Fibroblast of skin of left biceps (primary cell): ENCODE measurements at regions not wholly inside any gene's neighbourhood (a gene's known extent, or its start where the extent isn't known, plus 50 kb on each side); places are given as distances from the start of the nearest gene placed in this dataset.

Source experiments
- DNase-seq, 2 experiments: peaks; one replicate each; pipeline ENCODE4 v3.0.0-alpha.2; 2013; ENCODE audit warnings: low read depth in 2 of 2

GRCh38 chr10:128373071-128373749, 247.0 kb upstream of the MKI67 start:
- DNase-seq: no peak

GRCh38 chr10:128373831-128374230, 247.6 kb upstream of the MKI67 start:
- DNase-seq: no peak

- no peak for DNase-seq
These were observed 248.9 kb upstream of the MKI67 start for GRCh38 chr10:128375171-128375570.

GRCh38 chr10:128377364-128377987, 251.3 kb upstream of the MKI67 start:
- no peak for DNase-seq

GRCh38 chr10:128377988-128378387, 251.8 kb upstream of the MKI67 start:
- DNase-seq: no peak

- no peak for DNase-seq
These were observed 254.7 kb upstream of the MKI67 start for GRCh38 chr10:128380946-128381345.

- no peak for DNase-seq
These were observed 256.0 kb upstream of the MKI67 start for GRCh38 chr10:128382225-128382624.

GRCh38 chr10:128384831-128385230, 258.6 kb upstream of the MKI67 start:
- no peak for DNase-seq

GRCh38 chr10:128386231-128386630, 260.0 kb upstream of the MKI67 start:
- no peak for DNase-seq

GRCh38 chr10:128386816-128387604, 260.8 kb upstream of the MKI67 start:
- no peak for DNase-seq

GRCh38 chr10:128390596-128390995, 264.4 kb upstream of the MKI67 start:
- DNase-seq: no peak

GRCh38 chr10:128393546-128393945, 267.3 kb upstream of the MKI67 start:
- no peak for DNase-seq

GRCh38 chr10:128398118-128398517, 271.9 kb upstream of the MKI67 start:
- no peak for DNase-seq

GRCh38 chr10:128398999-128399398, 272.8 kb upstream of the MKI67 start:
- DNase-seq: no peak

GRCh38 chr10:128400564-128400963, 274.3 kb upstream of the MKI67 start:
- no peak for DNase-seq

GRCh38 chr10:128405450-128405849, 279.2 kb upstream of the MKI67 start:
- no peak for DNase-seq

GRCh38 chr10:128411643-128412042, 285.4 kb upstream of the MKI67 start:
- DNase-seq: no peak

- no peak for DNase-seq
These were observed 288.3 kb upstream of the MKI67 start for GRCh38 chr10:128414568-128414967.

- no peak for DNase-seq
These were observed 290.0 kb upstream of the MKI67 start for GRCh38 chr10:128416231-128416630.

- no peak for DNase-seq
These were observed 291.6 kb upstream of the MKI67 start for GRCh38 chr10:128417826-128418225.

- no peak for DNase-seq
These were observed 292.6 kb upstream of the MKI67 start for GRCh38 chr10:128418819-128419218.

- no peak for DNase-seq
These were observed 293.3 kb upstream of the MKI67 start for GRCh38 chr10:128419466-128420019.

- no peak for DNase-seq
These were observed 294.4 kb upstream of the MKI67 start for GRCh38 chr10:128420623-128421022.
